GM18519 (cell line): ENCODE measurements at regions not wholly inside any gene's neighbourhood (a gene's known extent, or its start where the extent isn't known, plus 50 kb on each side); places are given as distances from the start of the nearest gene placed in this dataset.

Source experiments
- ATAC-seq: cut with Tn5 transposase; IDR thresholded peaks from one replicate; pipeline ENCODE4 v1.9.1; 2021; ENCODE audit warnings: mild to moderate bottlenecking, moderate library complexity; ENCODE audit not compliant: unreplicated experiment, low FRiP score

DNA sequence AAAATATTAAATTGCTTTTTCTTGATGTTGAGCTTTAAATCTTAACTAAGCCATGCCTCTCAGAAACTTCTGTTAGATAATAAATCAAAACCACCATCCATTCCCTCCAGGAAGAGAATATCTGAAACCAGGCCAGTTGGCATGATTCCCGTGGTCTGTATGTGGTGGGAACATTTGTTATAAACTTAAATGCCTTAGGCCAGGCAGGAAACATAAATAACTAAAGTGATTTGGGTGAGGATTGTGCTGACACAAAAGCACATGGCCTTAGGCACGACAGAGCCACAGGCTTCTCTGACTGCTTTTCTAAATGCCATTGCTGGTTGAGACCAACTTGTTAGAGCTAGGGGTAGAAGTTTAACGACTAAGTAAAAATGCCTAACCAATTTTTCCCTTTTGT lies 255.9 kb downstream of the GABRG2 start:
- no peak for ATAC-seq

DNA sequence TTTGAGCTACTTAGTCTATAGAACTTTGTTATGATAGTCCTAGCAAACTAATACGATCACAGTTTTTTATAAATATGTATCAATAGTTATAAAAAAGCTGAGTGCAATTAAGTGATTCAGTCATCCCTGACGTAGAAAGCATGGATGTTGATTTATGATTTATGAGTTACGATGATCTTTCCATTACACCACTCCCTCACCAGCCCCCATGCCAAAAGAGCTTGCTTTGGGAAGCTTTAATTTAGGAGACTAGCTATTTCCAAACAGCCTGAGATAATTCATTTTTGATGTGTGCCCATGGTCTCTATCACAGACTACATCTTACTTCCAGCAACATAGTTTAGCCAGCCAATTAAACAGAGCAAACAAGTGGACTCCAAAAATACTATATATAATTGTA lies 256.8 kb downstream of the GABRG2 start:
- ATAC-seq: no peak

DNA sequence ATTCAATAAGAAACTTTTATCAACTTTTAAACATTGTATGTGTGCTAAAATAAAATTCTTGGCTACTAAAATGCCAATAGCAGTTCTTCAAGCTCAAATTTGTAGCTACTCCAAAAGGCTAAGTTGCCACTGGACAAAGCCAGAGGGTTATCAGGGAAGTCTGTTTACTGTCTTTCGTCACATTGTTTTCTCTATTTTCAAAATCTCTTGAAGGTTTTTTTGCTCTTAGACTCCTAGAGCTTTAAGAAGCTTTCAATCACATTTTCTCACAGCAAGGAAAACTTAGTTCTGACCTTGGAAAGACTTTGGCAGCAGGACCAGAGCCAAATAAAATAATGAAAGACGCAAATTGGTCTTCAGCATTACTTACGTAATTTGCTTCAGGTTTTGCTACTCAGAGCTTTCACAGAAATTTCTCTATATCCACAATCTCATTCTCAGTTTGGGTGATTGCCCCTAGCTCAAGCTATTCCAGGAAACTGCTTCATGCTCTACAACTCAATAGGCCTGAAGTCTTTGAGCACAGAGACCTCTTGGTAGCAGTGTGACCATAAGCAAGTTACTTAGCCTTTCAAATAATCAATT lies 257.7 kb downstream of the GABRG2 start:
- ATAC-seq: no peak

- no peak for ATAC-seq
These were observed 267.4 kb downstream of the GABRG2 start for GRCh38 chr5:162334944-162335343.

- no peak for ATAC-seq
These were observed 292.9 kb downstream of the GABRG2 start for GRCh38 chr5:162360373-162360931.

DNA sequence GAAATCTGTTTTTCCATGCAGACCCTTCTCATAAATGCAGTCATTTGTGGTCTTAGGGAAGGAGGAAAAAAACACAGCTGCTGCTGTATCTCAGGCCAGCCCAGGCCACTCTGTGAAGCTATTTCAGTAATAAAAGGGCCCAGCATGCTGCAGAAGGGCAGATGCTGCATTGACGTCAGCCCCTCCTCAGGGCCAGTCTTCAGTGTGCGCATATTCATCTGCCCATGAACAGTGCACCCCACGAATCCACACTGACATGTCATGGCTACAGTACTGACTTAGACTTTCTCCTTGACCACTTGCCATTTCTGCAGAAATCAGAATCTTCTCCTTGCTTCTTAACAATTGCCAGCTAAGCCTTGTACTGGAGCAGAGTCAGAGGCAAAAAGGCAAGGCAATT lies 304.7 kb downstream of the GABRG2 start:
- ATAC-seq: no peak

- ATAC-seq: no peak
These were observed 310.3 kb downstream of the GABRG2 start for GRCh38 chr5:162377895-162378294.

GRCh38 chr5:162382839-162383238 lies 315.3 kb downstream of the GABRG2 start:
- no peak for ATAC-seq

DNA sequence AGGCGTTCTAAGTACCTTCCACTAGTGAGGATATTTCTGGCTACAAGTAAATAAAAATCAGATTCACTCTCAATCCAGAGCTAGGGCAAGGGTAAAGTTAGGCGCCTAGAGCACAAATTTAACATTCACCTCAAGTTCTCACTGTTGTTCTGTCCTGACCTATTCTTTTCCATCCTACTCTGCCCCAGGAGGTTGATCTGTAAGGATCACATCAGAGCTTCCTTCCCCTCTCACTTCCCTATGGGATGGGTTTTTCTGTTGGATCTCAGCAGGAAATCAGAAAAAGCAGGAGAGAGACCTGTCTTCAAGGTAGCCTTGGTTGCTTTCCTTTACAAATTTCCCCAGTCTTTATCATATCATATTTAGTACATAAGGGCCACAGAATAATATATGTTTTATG lies 316.7 kb downstream of the GABRG2 start:
- ATAC-seq: no peak

DNA sequence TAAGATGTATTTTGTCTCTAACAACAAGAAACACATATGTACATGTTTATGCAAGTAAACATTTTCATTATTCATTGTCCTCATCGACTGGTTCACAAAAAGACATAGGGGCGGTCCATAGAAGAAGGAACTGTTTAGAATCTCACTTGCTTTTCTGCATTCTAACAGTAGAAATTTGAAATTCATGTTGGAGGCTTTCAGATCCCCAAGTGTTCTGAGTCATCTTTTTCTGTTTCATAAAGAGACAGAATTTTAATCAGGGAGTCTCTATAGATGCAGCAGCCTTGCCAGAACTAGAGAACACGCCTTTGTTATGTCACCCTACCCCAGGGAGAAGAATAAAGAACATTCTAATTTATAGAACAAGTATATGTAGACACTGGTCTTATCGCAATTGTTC lies 324.3 kb downstream of the GABRG2 start:
- ATAC-seq: no peak

- no peak for ATAC-seq
These were observed 324.8 kb downstream of the GABRG2 start for GRCh38 chr5:162392336-162392735.

GRCh38 chr5:162393534-162393933 lies 326.0 kb downstream of the GABRG2 start:
- ATAC-seq: no peak

DNA sequence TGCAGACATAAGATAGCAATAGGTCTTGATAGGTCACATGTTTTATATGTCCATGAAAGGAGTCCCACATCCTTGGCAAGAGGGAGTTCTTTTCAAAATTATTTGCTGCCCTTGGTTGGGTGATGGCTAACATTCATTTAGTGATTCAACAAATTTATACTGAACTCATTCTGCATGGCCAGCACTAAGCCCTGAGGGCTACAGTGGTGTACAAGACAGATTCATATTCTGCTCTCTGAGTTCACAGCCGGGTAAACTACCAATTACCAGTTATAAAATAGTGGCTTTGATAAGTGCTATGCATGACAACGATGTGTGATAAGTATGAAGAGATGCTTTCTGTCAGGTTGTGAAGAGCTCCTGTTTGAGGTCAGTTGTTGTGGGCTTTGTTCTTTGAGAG lies 340.0 kb downstream of the GABRG2 start:
- ATAC-seq: no peak

GRCh38 chr5:162410365-162410764 lies 342.8 kb downstream of the GABRG2 start:
- no peak for ATAC-seq

DNA sequence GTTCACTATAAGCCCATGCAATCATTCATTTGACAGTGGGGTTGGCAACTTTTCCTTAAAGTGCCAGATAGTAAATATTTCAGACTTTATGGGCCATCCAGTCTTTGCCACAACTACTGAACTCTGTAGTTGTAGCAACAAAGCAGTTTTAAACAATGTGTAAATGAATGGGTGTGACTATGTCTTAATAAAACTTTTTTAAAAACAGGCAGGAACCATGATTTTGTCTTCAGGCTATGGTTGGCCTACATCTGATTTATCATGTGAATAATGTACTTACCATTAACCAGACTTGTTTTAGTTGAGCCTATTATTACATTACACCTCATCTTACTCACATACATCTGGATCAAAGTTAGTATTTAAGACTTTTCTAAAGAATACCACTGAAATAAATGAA lies 361.6 kb downstream of the GABRG2 start:
- ATAC-seq: no peak

- ATAC-seq: no peak
These were observed 366.7 kb downstream of the GABRG2 start for GRCh38 chr5:162434281-162434680.

DNA sequence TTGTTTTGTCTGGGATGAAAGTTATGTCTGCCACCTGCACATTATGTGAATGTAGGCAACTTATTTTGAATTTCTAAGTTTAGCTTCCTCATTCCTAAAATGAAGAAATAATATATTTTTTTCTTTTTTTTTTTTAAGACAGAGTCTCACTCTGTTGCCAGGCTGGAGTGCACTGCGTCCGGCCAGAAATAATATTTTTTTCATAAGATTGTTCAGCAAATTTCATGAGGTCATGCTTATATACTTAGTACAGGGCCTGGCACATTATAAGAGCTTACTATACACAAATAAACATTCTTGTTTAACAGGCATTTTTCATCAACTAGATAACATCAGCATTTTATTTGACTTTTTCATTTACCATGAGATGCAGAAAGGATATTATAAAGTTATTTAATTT lies 368.5 kb downstream of the GABRG2 start:
- ATAC-seq: no peak

DNA sequence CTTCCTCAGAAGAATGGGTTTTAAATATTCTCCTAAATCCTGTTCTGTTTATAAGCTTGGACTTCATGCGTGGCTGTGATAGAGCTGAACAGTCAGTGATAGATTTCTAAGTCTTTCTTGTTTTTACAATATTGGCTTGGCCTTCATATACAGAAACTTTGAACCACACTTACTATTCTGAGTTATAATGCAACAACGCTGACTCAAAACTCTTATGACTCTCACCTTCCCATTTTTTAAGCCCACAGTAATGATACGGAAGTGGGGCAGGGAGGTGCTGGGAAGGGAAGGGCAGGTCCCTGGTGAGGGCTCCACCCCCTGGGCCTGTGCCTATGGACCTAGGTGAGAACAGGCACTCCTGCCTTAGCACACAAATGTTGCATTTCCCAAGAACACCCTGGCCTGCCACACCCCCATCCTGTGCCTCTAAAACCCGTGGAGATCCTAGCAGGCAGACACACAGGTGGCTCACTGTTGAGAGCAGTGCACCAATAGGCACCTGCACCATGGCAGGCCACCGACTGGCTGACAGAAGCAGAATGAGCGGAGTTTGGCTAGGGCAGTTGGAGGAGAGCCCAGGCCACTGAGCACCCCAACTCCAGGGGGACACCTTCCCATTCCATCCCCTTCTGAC lies 376.7 kb downstream of the GABRG2 start:
- ATAC-seq: no peak

GRCh38 chr5:162456086-162456485 lies 388.5 kb downstream of the GABRG2 start:
- ATAC-seq: no peak

DNA sequence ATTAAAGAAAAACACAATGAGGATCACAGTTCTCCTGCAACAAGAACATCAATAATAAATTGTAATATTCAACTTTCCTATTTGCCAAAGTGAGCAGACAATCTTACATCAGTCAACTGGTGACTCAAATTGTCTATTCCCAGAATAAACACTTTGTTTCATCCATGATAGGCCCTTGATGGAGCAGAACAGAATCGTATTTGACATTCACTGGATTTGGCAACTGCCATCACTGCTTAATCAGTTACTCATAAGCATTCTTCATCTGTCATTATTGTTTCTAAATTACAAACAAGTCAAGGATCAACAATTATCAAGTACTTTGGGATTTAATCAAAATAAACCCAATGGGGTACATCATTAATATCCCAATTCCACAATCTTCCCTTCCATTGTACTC lies 398.4 kb downstream of the GABRG2 start:
- ATAC-seq: no peak

DNA sequence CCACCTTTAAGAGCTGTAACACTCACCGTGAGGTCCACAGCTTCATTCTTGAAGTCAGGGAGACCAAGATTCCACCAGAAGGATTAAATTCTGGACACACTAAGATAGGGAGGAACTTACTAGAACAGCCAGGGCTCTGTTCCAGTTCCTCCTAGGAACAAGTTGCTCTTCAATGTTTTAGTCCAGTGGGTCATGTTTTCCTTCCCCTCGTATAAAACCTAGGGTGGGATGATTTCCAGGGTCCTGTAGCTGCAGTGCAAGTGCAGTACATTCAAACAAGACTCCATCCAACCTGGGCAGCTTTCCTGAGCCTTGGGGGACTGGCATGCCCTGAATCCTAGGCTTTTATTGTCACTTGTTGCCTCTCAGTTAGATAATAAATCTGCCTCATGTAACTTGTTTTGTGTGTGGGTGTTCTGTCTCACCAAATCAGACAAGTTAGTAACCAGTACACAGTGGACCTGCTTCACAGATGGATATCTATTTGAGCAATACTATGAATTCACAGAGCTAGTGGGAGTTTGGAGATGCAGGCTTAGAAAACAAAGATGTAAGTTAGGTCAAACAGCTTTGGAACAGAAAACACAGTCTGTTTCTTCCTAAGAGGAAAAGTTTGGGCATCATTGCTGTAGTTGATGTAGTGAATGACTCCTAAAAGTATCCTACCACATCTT lies 405.6 kb downstream of the GABRG2 start:
- ATAC-seq: no peak

GRCh38 chr5:162474239-162474638 lies 406.7 kb downstream of the GABRG2 start:
- ATAC-seq: no peak
